GM06990 (cell line): ENCODE measurements at regions not wholly inside any gene's neighbourhood (a gene's known extent, or its start where the extent isn't known, plus 50 kb on each side); places are given as distances from the start of the nearest gene placed in this dataset.

Source experiments
- DNase-seq: peaks from one replicate; pipeline ENCODE4 v3.0.0-alpha.2; 2011; ENCODE audit not compliant: insufficient read length; ENCODE audit errors: extremely low read depth
- H3K27me3 ChIP-seq: replicated peaks from 2 replicates; pipeline ENCODE4 v1.6.0; 2011; ENCODE audit warnings: low read length; ENCODE audit not compliant: control insufficient read depth, insufficient read depth
- H3K36me3 ChIP-seq: 2 replicates; pipeline ENCODE4 v1.5.1; 2011; ENCODE audit warnings: low read length; ENCODE audit not compliant: control insufficient read depth, insufficient read depth
- H3K4me3 ChIP-seq: replicated peaks from 2 replicates; pipeline ENCODE4 v1.5.1; 2011; ENCODE audit warnings: low read depth, mild to moderate bottlenecking, control low read depth, low read length
- TF ChIP-seq, protein P1 (sequence below): IDR thresholded peaks from 2 replicates; pipeline ENCODE4 v1.5.1; 2011; ENCODE audit warnings: low read length, control low read depth, mild to moderate bottlenecking, inconsistent platforms; ENCODE audit not compliant: insufficient read depth, poor library complexity, severe bottlenecking

DNA sequence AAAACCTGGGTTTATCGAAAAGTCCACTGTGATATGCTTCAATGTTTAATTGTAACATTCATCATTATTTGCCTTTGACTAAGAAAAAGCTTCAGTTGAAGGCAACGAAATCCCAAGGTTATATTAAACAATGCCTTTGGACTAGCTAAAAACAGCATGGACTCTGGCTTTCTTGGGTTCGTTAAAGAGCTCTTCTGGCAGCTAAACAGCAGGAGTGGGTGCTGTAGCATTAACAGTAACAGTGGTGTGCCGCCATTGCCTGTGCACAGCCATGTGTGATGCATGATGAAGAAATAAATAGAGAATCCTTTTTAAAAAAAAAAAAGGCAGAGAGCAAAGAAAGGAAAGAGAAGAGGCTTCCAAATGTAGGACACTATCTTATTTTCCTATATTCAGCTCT lies 406.6 kb upstream of the FAT3 start:
- TF ChIP-seq, protein P1, sequence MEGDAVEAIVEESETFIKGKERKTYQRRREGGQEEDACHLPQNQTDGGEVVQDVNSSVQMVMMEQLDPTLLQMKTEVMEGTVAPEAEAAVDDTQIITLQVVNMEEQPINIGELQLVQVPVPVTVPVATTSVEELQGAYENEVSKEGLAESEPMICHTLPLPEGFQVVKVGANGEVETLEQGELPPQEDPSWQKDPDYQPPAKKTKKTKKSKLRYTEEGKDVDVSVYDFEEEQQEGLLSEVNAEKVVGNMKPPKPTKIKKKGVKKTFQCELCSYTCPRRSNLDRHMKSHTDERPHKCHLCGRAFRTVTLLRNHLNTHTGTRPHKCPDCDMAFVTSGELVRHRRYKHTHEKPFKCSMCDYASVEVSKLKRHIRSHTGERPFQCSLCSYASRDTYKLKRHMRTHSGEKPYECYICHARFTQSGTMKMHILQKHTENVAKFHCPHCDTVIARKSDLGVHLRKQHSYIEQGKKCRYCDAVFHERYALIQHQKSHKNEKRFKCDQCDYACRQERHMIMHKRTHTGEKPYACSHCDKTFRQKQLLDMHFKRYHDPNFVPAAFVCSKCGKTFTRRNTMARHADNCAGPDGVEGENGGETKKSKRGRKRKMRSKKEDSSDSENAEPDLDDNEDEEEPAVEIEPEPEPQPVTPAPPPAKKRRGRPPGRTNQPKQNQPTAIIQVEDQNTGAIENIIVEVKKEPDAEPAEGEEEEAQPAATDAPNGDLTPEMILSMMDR = no peak

DNA sequence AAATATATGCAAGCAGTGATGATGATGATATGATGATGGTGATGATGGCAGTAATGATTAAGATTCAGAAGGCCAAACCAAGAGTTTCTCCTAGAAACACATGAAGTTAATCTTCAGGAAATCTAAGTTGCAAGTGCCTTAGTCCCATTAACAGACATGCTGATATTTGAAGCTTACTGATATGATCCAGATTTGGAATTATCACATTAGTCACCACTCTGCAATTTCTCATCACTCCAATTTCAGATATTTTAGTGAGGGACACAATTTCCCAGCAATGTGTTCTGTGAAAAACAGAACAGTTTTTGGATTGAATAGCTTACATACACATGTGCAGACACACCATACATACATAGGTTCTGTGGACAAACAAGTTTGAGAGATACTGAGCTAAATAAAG lies 411.4 kb upstream of the FAT3 start:
- no peak for DNase-seq
- H3K27me3 ChIP-seq = no peaks in the 10 kb centered on the region
- no peak overlapping the region for H3K4me3 ChIP-seq
- no peaks in the 10 kb centered on the region for H3K36me3 ChIP-seq
- TF ChIP-seq, protein P1 = no peak

More for the DNA sequence above, 406.6 kb upstream of the FAT3 start:
- Histone ChIP-seq H3K4me3 (no peak overlapping the region), H3K36me3 (no peaks in the 10 kb centered on the region), H3K27me3 (no peaks in the 10 kb centered on the region)
- no peak for DNase-seq

DNA sequence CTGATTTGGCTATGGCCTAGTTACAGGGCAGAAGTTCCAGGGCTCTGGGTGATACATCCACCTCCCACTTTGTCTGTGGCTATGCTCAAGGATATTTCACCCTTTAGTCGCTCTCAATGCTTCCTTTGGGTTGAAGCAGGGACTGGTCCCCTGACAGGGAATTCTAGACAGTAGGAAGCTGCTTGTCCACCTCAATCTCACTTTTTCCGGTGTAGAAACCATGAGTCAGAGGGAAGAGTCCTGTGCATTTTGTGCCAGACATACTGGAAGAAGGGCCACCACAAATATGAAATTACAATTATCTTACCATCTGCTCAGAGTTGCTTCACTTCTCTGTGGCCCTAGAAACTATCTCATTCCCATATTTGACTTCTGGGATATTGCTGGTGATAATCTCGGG lies 413.7 kb upstream of the FAT3 start:
- no peak for DNase-seq
- no peak overlapping the region for H3K4me3 ChIP-seq
- H3K36me3 ChIP-seq = no peaks in the 10 kb centered on the region
- TF ChIP-seq, protein P1 = no peak
- H3K27me3 ChIP-seq = no peaks in the 10 kb centered on the region

DNA sequence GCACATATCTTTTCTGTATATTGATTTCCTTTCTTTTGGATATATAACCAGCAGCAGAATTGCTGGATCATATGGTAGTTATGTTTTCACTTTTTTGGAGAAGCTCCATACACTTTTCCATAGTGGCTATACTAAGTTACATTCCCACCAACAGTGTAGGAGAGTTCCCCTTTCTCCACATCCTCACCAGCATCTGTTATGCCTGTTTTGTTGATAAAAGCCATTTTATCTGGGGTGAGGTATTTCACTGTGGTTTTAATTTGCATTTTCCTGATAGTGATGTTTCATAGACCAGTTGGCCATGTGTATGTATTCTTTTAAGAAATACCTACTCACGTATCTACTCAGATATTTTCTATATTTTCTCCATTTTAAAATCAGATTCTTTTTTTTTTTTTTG lies 419.3 kb upstream of the FAT3 start:
- no peak for DNase-seq
- Histone ChIP-seq H3K36me3 (no peaks in the 10 kb centered on the region), H3K4me3 (no peak overlapping the region), H3K27me3 (no peaks in the 10 kb centered on the region)
- TF ChIP-seq, protein P1 = no peak

DNA sequence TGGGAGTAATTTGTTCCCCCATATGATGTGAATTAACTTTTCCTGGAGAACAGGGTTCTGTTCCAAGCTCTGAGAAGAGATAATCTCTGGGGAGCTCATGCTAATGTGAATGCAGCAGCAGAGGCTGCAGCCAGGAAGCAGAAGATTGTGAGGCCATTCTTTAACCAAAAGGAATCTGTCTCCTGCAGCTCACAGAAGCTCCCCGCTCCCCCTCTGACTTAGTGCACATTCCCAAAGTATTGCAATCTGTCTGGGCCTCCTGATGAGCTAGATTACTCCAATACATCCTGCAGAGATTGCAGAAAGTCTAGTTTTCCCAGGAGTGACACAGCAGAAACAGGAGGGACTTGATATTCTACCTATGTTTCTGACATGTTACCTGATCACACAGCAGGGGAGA lies 420.6 kb upstream of the FAT3 start:
- TF ChIP-seq, protein P1 = no peak

DNA sequence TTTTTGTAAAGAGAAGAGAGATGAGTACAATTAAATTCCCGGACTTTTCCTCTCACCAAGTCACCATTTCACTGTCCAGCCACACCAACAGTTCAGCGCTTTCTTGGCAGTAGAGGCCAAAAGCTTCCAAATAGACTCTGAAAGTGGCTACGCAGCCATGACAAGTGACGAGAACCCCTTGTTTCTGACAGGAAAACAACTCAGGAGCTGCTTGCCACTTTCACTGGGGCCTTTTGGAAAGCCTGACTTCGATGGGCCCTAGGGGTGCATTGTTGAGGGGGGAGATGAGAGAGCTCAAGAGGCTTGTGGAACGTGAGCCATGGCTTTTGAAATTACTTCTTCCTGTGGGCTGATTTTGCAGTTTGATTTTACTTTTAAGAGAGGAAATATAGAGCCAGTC lies 422.1 kb upstream of the FAT3 start:
- H3K27me3 ChIP-seq = no peaks in the 10 kb centered on the region
- H3K4me3 ChIP-seq = no peak overlapping the region
- DNase-seq = no peak
- no peaks in the 10 kb centered on the region for H3K36me3 ChIP-seq
- TF ChIP-seq, protein P1 = no peak

More for the DNA sequence above, 420.6 kb upstream of the FAT3 start:
- no peaks in the 10 kb centered on the region for H3K27me3 ChIP-seq
- H3K4me3 ChIP-seq = no peak overlapping the region
- no peaks in the 10 kb centered on the region for H3K36me3 ChIP-seq
- no peak for DNase-seq
